GM19372 (cell line): ENCODE measurements at regions not wholly inside any gene's neighbourhood (a gene's known extent, or its start where the extent isn't known, plus 50 kb on each side); places are given as distances from the start of the nearest gene placed in this dataset.

Experiments
- ATAC-seq: cut with Tn5 transposase; IDR thresholded peaks from one replicate; pipeline ENCODE4 v1.9.1; 2021; ENCODE audit warnings: mild to moderate bottlenecking, low read depth, moderate library complexity; ENCODE audit not compliant: unreplicated experiment

- ATAC-seq: no peak
These were observed 568.8 kb downstream of the LMO4 start for GRCh38 chr1:87897481-87897880.

- ATAC-seq: no peak
These were observed 569.8 kb downstream of the LMO4 start for GRCh38 chr1:87898431-87898830.

- ATAC-seq: no peak
These were observed 570.3 kb downstream of the LMO4 start for GRCh38 chr1:87899017-87899416.

- ATAC-seq: no peak
These were observed 571.1 kb downstream of the LMO4 start for GRCh38 chr1:87899746-87900145.

GRCh38 chr1:87902830-87903229 lies 574.1 kb downstream of the LMO4 start:
- peak; percentile 80 for ATAC-seq

GRCh38 chr1:87903242-87903641 lies 574.6 kb downstream of the LMO4 start:
- ATAC-seq: no peak

- no peak for ATAC-seq
These were observed 576.0 kb downstream of the LMO4 start for GRCh38 chr1:87904651-87905050.

- ATAC-seq: no peak
These were observed 577.0 kb downstream of the LMO4 start for GRCh38 chr1:87905651-87906050.

GRCh38 chr1:87906078-87906477 lies 577.4 kb downstream of the LMO4 start:
- no peak for ATAC-seq

- no peak for ATAC-seq
These were observed 584.7 kb downstream of the LMO4 start for GRCh38 chr1:87913361-87913760.

GRCh38 chr1:87914396-87914795 lies 585.7 kb downstream of the LMO4 start:
- no peak for ATAC-seq

- no peak for ATAC-seq
These were observed 587.1 kb downstream of the LMO4 start for GRCh38 chr1:87915771-87916170.

- ATAC-seq: no peak
These were observed 588.3 kb downstream of the LMO4 start for GRCh38 chr1:87916965-87917364.

GRCh38 chr1:87918398-87918797 lies 589.7 kb downstream of the LMO4 start:
- ATAC-seq: no peak

GRCh38 chr1:87922885-87923284 lies 594.2 kb downstream of the LMO4 start:
- ATAC-seq: no peak

- no peak for ATAC-seq
These were observed 597.6 kb downstream of the LMO4 start for GRCh38 chr1:87926131-87926830.

GRCh38 chr1:87926921-87927320 lies 598.2 kb downstream of the LMO4 start:
- ATAC-seq: no peak

- ATAC-seq: no peak
These were observed 599.0 kb downstream of the LMO4 start for GRCh38 chr1:87927391-87928280.

- no peak for ATAC-seq
These were observed 599.9 kb downstream of the LMO4 start for GRCh38 chr1:87928623-87929022.

GRCh38 chr1:87929906-87930305 lies 601.2 kb downstream of the LMO4 start:
- ATAC-seq: no peak

- ATAC-seq: no peak
These were observed 602.1 kb downstream of the LMO4 start for GRCh38 chr1:87930796-87931195.

- ATAC-seq: no peak
These were observed 604.5 kb downstream of the LMO4 start for GRCh38 chr1:87933171-87933570.
